Body of pancreas (tissue), 4 donors: ENCODE measurements at regions not wholly inside any gene's neighbourhood (a gene's known extent, or its start where the extent isn't known, plus 50 kb on each side); places are given as distances from the start of the nearest gene placed in this dataset.

ENCODE experiments used
- CTCF ChIP-seq, 7 experiments: fragments of 450-650 bp in 4 of 7; fragments of 200-600 bp in 3 of 7; sonication (generic) in 3 of 7; IDR thresholded peaks; one replicate each; pipeline ENCODE4 v1.5.1; 2016 to 2019; ENCODE audit warnings: antibody characterized with exemption in 7 of 7
- POLR2A ChIP-seq, 3 donors: fragments of 450-650 bp; IDR thresholded peaks; one replicate each; pipeline ENCODE4 v1.6.1; 2016; ENCODE audit warnings: antibody characterized with exemption in 3 of 3, mild to moderate bottlenecking in 2 of 3

DNA sequence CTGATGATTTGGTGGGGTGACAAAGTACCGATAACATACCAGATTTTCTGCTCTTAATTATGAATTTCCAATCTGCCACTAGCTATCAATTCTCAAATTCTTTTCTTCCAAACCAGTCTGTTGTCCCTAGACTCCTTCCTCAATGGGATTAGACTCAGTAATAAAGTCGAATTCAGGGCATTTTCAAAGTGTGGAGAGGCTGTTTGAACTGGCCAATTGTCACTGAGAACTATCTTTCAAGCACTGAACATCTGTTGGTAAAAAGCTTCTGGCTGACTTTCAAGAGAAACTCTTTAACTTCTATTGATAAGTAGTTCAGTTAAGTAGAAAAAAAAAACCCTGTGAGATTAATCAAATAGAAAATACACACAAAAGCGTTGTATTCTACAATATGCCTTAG lies 108.9 kb downstream of the SAMD9 start:
- TF ChIP-seq CTCF (IDR thresholded peaks at IDR 0.05) (no peak), POLR2A (IDR thresholded peaks at IDR 0.05) (no peak)
